Daoy (cell line): ENCODE measurements at regions not wholly inside any gene's neighbourhood (a gene's known extent, or its start where the extent isn't known, plus 50 kb on each side); places are given as distances from the start of the nearest gene placed in this dataset.

Experiments
- DNase-seq: peaks from one replicate; pipeline ENCODE4 v3.0.0-alpha.2; 2015; ENCODE audit warnings: low read depth

- no peak for DNase-seq
Observed at GRCh38 chr13:33745370-33746324, 72.3 kb upstream of the RFC3 start.

DNA sequence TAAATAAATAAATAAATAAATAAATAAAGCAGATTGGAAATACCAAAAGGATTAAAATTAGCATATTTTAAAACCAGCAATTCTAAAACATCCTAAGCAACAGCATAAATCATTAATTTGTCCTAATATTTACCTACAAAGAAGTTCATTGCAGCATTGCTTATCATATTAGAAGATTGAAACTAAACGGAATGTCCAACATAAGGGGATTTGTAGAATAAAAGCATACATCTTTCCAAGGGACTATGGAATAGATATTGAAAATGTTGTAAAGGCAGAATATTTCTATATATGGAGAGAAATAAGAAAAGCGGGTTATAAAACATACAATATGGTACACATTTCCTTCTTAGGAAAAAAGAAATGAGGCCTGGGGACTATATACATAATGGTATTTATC lies 71.1 kb upstream of the RFC3 start:
- DNase-seq, result no peak

DNA sequence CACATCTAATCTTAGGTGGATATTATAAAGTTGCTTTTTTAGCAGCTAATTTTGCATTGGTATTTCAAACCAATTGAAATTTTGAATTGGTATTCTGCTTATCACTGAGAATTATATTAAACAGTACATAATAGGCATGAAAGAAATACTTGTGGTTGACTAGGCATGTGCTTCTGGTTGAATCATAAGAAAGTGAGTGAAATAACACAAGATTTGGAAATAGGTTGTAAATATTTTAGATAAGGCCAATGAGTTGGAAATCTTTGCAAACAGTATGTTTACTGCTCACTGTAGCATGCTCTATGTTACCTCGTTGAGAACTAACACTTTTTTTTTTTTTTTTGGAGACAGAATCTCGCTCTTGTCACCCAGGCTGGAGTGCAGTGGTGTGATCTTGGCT lies 66.8 kb upstream of the RFC3 start:
- DNase-seq, result no peak

DNA sequence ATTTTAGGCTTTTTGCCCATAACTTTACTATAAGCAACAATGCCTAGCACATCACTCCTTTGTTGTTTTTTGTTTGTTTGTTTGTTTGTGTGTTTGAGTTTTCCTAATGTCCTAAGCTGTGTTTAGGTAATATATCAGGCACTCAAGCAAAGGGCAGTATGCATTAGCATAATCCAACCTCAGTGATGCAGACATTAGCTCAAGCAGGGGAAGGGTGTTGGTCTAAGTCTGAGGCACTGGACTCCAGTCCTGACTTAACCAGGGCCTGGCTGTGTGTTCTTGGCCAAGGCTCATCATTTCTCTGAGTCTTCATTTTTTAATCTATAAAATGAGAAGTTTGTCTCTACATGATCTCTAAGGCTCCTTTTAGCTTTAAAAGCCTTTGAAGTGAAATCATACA lies 65.9 kb upstream of the RFC3 start:
- no peak for DNase-seq

- DNase-seq, result no peak
Observed at GRCh38 chr13:33752597-33752996, 65.4 kb upstream of the RFC3 start.

DNA sequence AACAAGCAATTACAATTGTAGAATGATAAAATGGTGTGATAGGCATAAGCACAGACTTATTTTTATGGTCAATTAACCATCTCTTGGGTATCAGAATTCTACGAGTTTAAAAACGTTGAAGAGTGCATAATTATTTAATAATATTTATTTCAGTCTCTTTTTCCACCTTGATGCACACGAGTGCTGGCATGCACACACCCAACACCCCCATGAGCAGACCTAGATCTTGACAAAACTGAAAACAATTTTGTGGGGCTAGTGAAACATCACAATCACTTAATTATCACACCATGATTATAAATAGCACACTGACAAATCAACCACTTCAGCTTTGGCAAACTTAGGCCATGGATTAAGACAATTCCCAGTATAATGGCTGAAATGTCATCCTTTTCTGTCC lies 61.0 kb upstream of the RFC3 start:
- no peak for DNase-seq

DNA sequence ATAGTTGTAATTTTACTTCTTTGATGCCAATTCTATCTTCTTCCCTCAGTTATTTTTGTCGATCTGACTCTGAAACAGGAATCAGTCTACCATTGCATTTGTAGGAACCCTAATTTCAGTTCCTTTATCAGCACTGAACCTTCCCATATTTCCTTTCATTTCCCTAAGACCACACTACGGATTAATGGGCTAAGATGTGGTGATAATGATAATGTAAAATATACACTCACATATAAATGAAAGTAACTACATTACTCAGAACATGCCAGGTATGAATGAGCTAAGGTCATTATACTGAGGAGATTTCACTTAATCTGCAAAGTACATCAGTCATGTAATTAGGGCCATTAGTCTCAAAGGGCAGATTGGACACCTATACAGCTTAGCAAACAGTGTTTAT lies 60.2 kb upstream of the RFC3 start:
- no peak for DNase-seq

DNA sequence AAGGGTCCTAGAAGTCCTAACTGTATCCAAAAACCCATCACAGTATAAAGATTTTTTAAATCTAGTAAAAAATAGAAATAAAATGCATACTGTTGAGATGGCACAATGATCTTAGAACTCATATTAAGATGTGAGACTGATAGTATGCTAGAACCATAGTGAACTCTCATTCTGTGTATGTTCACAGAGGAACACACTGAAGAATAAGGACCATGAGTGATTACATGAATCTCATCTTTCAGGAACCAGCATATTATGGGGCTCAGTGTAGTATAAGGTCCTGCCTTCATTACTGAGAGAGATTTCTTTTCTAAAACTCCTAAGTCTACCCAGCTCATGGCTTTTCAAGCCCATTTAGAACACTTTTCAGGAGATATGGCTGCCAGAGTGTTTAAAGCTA lies 59.8 kb upstream of the RFC3 start:
- no peak for DNase-seq

GRCh38 chr13:33761740-33762139 lies 56.2 kb upstream of the RFC3 start:
- no peak for DNase-seq

DNA sequence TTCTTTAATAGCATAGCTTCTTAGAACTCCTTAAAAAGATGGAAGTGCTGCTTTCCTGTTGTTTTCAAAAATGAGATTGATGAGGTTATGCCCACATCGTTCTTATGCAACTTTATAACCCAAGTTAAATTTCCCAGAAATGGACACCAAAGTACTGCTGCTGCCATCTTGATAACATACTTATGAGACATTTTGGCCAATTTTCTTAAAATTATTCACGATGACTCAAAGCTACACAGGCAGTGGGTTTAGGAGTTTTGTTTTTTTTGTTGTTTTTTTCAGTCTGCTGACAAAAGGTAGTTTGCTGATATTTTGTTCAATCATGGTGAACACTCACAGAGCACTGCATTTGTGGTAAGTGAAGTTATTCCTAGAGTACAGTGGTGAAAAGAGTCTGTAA lies 54.9 kb upstream of the RFC3 start:
- DNase-seq, result no peak

DNA sequence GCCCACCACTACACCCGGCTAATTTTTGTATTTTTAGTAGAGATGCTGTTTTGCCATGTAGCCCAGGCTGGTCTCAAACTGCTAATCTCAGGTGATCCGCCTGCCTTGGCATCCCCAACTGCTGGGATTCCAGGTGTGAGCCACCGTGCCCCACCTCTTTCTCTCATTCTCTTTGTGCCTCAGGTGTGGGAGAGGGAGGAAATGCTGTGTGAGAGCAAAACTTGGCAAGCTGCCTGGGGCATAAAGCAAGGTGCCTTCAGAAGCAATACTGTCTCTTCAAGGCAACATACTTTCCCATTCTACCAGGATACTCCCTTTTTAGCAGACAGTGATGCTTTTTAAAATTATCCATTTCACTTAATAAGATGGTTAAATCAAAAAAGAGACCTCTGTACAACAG lies 53.2 kb upstream of the RFC3 start:
- DNase-seq, result no peak

GRCh38 chr13:33766329-33767123 lies 51.4 kb upstream of the RFC3 start:
- no peak for DNase-seq

DNA sequence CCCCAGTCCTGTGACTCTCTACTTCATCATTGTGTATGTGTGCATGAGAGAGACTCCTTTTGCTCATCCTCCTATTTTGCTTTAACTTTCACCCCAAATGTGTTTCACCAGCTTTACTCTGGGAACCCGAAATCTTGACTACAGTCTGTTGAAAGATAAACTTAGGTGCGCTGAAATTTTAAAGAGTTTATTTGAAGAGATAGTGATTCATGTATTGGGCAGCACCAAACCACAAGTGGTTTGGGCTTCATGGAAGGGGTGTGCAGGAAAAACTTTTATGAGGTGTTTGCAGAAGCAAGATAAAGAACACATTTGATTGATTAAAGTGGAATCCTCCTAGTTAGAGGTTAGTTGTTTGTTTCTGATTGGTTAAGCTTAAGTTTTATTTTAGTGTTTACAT lies 50.8 kb upstream of the RFC3 start:
- no peak for DNase-seq
